HCT116 (cell line): ENCODE measurements at regions not wholly inside any gene's neighbourhood (a gene's known extent, or its start where the extent isn't known, plus 50 kb on each side); places are given as distances from the start of the nearest gene placed in this dataset.

Experiments
- ATAC-seq: fragments of 200-7000 bp; cut with Tn5 transposase; 2 replicates; pipeline ENCODE4 v1.9.1; 2020; ENCODE audit warnings: mild to moderate bottlenecking, moderate library complexity
- BruUV-seq: library from RNA; stranded (reverse); fragments of 400-500 nt; replicated peaks from 2 replicates; lab custom pipeline; 2021; lab: Mats Ljungman, UMichigan
- CTCF ChIA-PET: fragments of 300-600 bp; sonication (Branson Sonifier 250); formaldehyde crosslinking; loops from one replicate; lab custom pipeline; 2021; ENCODE audit warnings: antibody characterized with exemption; lab: Charles Lee
- POLR2A ChIA-PET: fragments of 300-600, 350-600 bp; sonication (Branson Sonifier 250); formaldehyde crosslinking; loops from one replicate; lab custom pipeline; 2021; ENCODE audit warnings: antibody characterized with exemption; lab: Charles Lee
- RAD21 ChIA-PET, 2 experiments: fragments of 300-600 bp; sonication (Branson Sonifier 250); formaldehyde crosslinking; loops; one replicate each; lab custom pipeline; 2023; ENCODE audit warnings: low total read pairs in 2 of 2; ENCODE audit not compliant: uncharacterized antibody in 2 of 2, unreplicated experiment in 2 of 2, low non-redundant PET in 1 of 2; lab: Charles Lee
- DNase-seq: peaks from one replicate; pipeline ENCODE4 v3.0.0-alpha.2; 2010; ENCODE audit warnings: low read depth, low spot score
- H2AFZ ChIP-seq: fragments of 200-600 bp; shearing (Covaris generic), sonication (generic); 2 replicates; pipeline ENCODE4 v1.6.1; 2017; ENCODE audit warnings: low read depth, mixed run types, mixed read lengths, antibody characterized with exemption, low read length; ENCODE audit not compliant: poor library complexity, severe bottlenecking
- H3K27ac ChIP-seq: 2 replicates; pipeline ENCODE4 v1.5.1; 2012; ENCODE audit warnings: low read depth, low read length
- H3K27me3 ChIP-seq: fragments of 200-600 bp; sonication (generic); 2 replicates; pipeline ENCODE4 v1.6.1; 2016; ENCODE audit warnings: mixed run types, low read length, mixed read lengths; ENCODE audit not compliant: insufficient read depth
- H3K36me3 ChIP-seq, 2 experiments: fragments of 200-500 bp in 1 of 2; fragments of 200-600 bp in 1 of 2; sonication (Bioruptor generic) in 1 of 2; sonication (generic) in 1 of 2; 2 replicates each; pipeline versions ENCODE4 v1.5.1 to v1.6.1; 2014 to 2016; ENCODE audit warnings: low read length in 2 of 2, inconsistent platforms in 1 of 2, mixed read lengths in 1 of 2, mixed run types in 1 of 2; ENCODE audit not compliant: insufficient read depth in 2 of 2, control insufficient read depth in 1 of 2
- H3K4me1 ChIP-seq, 2 experiments: fragments of 200-600 bp in 1 of 2; sonication (generic) in 1 of 2; 2 replicates each; pipeline versions ENCODE4 v1.5.1 to v1.6.1; 2012 to 2017; ENCODE audit warnings: low read length in 2 of 2, inconsistent platforms in 1 of 2, mild to moderate bottlenecking in 1 of 2, mixed read lengths in 1 of 2, mixed run types in 1 of 2, moderate library complexity in 1 of 2; ENCODE audit not compliant: insufficient read depth in 2 of 2, control insufficient read depth in 1 of 2
- H3K4me2 ChIP-seq: fragments of 200-600 bp; sonication (generic); 2 replicates; pipeline ENCODE4 v1.6.1; 2017; ENCODE audit warnings: mixed run types, low read length, mixed read lengths
- H3K4me3 ChIP-seq, 2 experiments: fragments of 200-600 bp in 1 of 2; sonication (generic) in 1 of 2; replicated peaks in 1 of 2; 2 replicates each; pipeline ENCODE4 v1.5.1; 2011 to 2016; ENCODE audit warnings: low read length in 2 of 2, control low read depth in 1 of 2, low read depth in 1 of 2, mild to moderate bottlenecking in 1 of 2, mixed read lengths in 1 of 2, mixed run types in 1 of 2
- H3K79me2 ChIP-seq: fragments of 200-600 bp; sonication (generic); 2 replicates; pipeline ENCODE4 v1.6.1; 2017; ENCODE audit warnings: mild to moderate bottlenecking, mixed run types, low read length, moderate library complexity, mixed read lengths; ENCODE audit not compliant: insufficient read depth
- H3K9ac ChIP-seq: fragments of 200-600 bp; sonication (generic); 2 replicates; pipeline ENCODE4 v1.6.1; 2016; ENCODE audit warnings: low read length, mixed read lengths
- H3K9me2 ChIP-seq: fragments of 200-600 bp; sonication (generic), shearing (Covaris generic); 2 replicates; pipeline ENCODE4 v1.6.1; 2017; ENCODE audit warnings: mixed run types, mild to moderate bottlenecking, moderate library complexity; ENCODE audit not compliant: insufficient read depth
- H3K9me3 ChIP-seq, 2 experiments: fragments of 200-500 bp in 1 of 2; fragments of 200-600 bp in 1 of 2; sonication (Bioruptor generic) in 1 of 2; sonication (generic) in 1 of 2; 2 replicates each; pipeline ENCODE4 v1.6.1; 2014 to 2017; ENCODE audit warnings: low read length in 2 of 2, mixed read lengths in 2 of 2, inconsistent platforms in 1 of 2, low read depth in 1 of 2, mild to moderate bottlenecking in 1 of 2, mixed run types in 1 of 2, moderate library complexity in 1 of 2; ENCODE audit not compliant: control insufficient read depth in 1 of 2, insufficient read depth in 1 of 2
- H4K20me1 ChIP-seq: fragments of 200-600 bp; sonication (generic), shearing (Covaris generic); 2 replicates; pipeline ENCODE4 v1.6.1; 2017; ENCODE audit warnings: mixed run types, mild to moderate bottlenecking, moderate library complexity; ENCODE audit not compliant: insufficient read depth
- CEBPB ChIP-seq: IDR thresholded peaks from 2 replicates; pipeline ENCODE4 v1.6.1; 2012; ENCODE audit warnings: low read depth
- EZH2phosphoT487 ChIP-seq: fragments of 200-600 bp; IDR thresholded peaks from 2 replicates; pipeline ENCODE4 v1.6.1; 2018; ENCODE audit warnings: antibody characterized with exemption, borderline replicate concordance
- JUND ChIP-seq: IDR thresholded peaks from 2 replicates; pipeline ENCODE4 v1.6.1; 2012
- POLR2A ChIP-seq: IDR thresholded peaks from 2 replicates; pipeline ENCODE4 v1.7.0; 2011; ENCODE audit warnings: borderline replicate concordance; ENCODE audit not compliant: insufficient read depth, insufficient read length; ENCODE audit errors: extremely low read depth
- RAD21 ChIP-seq: IDR thresholded peaks from 2 replicates; pipeline ENCODE4 v1.6.1; 2012; ENCODE audit warnings: low read depth, mild to moderate bottlenecking
- TCF7L2 ChIP-seq: IDR thresholded peaks from 2 replicates; pipeline ENCODE4 v1.7.0; 2011; ENCODE audit warnings: borderline replicate concordance, inconsistent platforms; ENCODE audit not compliant: insufficient read depth, insufficient read length; ENCODE audit errors: extremely low read depth
- YY1 ChIP-seq: IDR thresholded peaks from 2 replicates; pipeline ENCODE4 v1.6.1; 2011; ENCODE audit warnings: low read length, low read depth, moderate library complexity, mild to moderate bottlenecking; ENCODE audit not compliant: insufficient replicate concordance; ENCODE audit errors: extremely low read depth
- ZNF274 ChIP-seq: fragments of 200-500 bp; sonication (Bioruptor generic); IDR thresholded peaks from 2 replicates; pipeline ENCODE4 v1.6.1; 2014; ENCODE audit warnings: mild to moderate bottlenecking, low read depth, low read length, inconsistent platforms
- intact Hi-C: fragments of 100-400 bp; cut with micrococcal nuclease; formaldehyde crosslinking; loops from 2 replicates; pipeline ENCODE4 v1.10.0; 2022
- TF ChIP-seq, protein P1 (sequence below): IDR thresholded peaks from 2 replicates; pipeline ENCODE4 v1.6.1; 2012
- TF ChIP-seq, protein P2 (sequence below): IDR thresholded peaks from 2 replicates; pipeline ENCODE4 v1.6.1; 2012
- TF ChIP-seq, protein P3 (sequence below), 3 experiments: fragments of 200-600 bp in 1 of 3; sonication (generic) in 1 of 3; IDR thresholded peaks in 2 of 3; conservative IDR thresholded peaks in 1 of 3; 2 replicates each; pipeline ENCODE4 v1.5.1; 2012 to 2017; ENCODE audit warnings: low read depth in 2 of 3, low read length in 2 of 3, antibody characterized with exemption in 1 of 3, borderline replicate concordance in 1 of 3, control low read depth in 1 of 3, mild to moderate bottlenecking in 1 of 3, mixed read lengths in 1 of 3, mixed run types in 1 of 3, moderate library complexity in 1 of 3; ENCODE audit not compliant: insufficient read depth in 1 of 3

DNA sequence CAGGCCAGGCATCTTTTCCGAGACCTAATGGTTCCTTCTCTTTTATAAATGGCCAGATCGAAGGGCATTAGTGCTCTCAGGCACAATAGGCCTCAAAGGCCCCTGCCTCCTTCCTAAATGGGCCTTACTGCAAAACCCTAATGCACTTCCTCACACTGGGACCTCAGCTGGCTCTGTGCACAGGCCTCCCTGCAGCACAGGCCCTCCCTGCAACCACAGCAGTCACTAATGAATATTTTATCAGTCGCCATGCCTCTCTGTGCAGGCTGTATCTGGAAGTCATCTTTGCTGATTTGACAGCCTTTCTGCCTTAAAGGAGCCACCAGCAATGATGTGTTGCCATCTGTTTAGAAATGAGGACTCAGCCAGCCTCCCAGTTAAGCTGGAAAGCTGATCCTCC, 54.9 kb upstream of the SDK1 start:
- CTCF ChIA-PET = no interaction called here

DNA sequence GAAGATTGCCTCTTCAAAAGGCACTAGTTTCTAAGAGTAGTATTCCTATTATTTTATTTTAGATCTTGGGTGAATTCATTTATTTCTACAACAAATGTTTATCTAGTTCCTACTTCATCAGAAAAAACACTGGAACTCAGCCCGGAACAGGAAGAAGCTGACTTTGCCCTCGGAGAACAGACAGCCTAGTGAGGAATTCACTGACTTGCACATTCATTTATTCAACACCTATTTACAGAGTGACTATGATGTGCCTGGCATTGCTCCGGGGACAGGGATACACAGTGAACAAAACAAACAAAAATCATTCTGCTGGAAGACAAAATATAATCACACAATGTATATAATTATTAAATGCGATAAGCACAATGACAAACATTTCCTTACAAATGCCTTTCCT, 54.4 kb upstream of the SDK1 start:
- H3K9ac ChIP-seq = no peak overlapping the region
- H2AFZ ChIP-seq = no peak overlapping the region
- RAD21 ChIA-PET = no interaction called here
- no peaks in the 10 kb centered on the region for H3K27me3 ChIP-seq
- TF ChIP-seq EZH2phosphoT487 (no peak), JUND (no peak), POLR2A (no peak), TCF7L2 (no peak), YY1 (no peak), RAD21 (no peak)
- TF ChIP-seq, protein P1, sequence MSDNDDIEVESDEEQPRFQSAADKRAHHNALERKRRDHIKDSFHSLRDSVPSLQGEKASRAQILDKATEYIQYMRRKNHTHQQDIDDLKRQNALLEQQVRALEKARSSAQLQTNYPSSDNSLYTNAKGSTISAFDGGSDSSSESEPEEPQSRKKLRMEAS = no peak
- TF ChIP-seq, protein P2, sequence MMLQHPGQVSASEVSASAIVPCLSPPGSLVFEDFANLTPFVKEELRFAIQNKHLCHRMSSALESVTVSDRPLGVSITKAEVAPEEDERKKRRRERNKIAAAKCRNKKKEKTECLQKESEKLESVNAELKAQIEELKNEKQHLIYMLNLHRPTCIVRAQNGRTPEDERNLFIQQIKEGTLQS = no peak
- no peaks in the 10 kb centered on the region for H3K79me2 ChIP-seq
- POLR2A ChIA-PET = no interaction called here
- no peak overlapping the region for H3K4me3 ChIP-seq
- H3K27ac ChIP-seq = no peak overlapping the region
- H3K9me2 ChIP-seq = no peaks in the 10 kb centered on the region
- H3K9me3 ChIP-seq = peaks cover 0 to 3% of the 10 kb centered on the region in 2 experiments; a peak in 1 of 4 replicates
- ATAC-seq (no peak), DNase-seq (no peak)
- H4K20me1 ChIP-seq = no peaks in the 10 kb centered on the region
- no TSS peak for BruUV-seq
- no peaks in the 10 kb centered on the region for H3K36me3 ChIP-seq
- H3K4me1 ChIP-seq = peaks cover 20 to 22% of the 10 kb centered on the region in 2 experiments
- intact Hi-C loops = no loop called here
- no peak overlapping the region for H3K4me2 ChIP-seq
- CTCF ChIA-PET = no interaction called here

More for the DNA sequence above, 54.9 kb upstream of the SDK1 start:
- H3K9ac ChIP-seq = no peak overlapping the region
- peaks cover 0 to 3% of the 10 kb centered on the region in 2 experiments; a peak in 1 of 4 replicates for H3K9me3 ChIP-seq
- H3K79me2 ChIP-seq = no peaks in the 10 kb centered on the region
- no peak overlapping the region for H3K4me2 ChIP-seq
- no peak for ATAC-seq
- H3K4me3 ChIP-seq = no peak overlapping the region
- no peak for TF ChIP-seq ZNF274
- TF ChIP-seq, protein P3, sequence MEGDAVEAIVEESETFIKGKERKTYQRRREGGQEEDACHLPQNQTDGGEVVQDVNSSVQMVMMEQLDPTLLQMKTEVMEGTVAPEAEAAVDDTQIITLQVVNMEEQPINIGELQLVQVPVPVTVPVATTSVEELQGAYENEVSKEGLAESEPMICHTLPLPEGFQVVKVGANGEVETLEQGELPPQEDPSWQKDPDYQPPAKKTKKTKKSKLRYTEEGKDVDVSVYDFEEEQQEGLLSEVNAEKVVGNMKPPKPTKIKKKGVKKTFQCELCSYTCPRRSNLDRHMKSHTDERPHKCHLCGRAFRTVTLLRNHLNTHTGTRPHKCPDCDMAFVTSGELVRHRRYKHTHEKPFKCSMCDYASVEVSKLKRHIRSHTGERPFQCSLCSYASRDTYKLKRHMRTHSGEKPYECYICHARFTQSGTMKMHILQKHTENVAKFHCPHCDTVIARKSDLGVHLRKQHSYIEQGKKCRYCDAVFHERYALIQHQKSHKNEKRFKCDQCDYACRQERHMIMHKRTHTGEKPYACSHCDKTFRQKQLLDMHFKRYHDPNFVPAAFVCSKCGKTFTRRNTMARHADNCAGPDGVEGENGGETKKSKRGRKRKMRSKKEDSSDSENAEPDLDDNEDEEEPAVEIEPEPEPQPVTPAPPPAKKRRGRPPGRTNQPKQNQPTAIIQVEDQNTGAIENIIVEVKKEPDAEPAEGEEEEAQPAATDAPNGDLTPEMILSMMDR (IDR thresholded peaks at IDR 0.05 in 2 of 3, conservative IDR thresholded peaks at IDR 0.05 in 1 of 3; ENCODE audit: borderline replicate concordance in 1 of 3, insufficient read depth in 1 of 3, low read depth in 2 of 3, low read length in 2 of 3) = no peak
- TF ChIP-seq CEBPB = no peak
- H3K27me3 ChIP-seq = no peaks in the 10 kb centered on the region
- ChIA-PET POLR2A (no interaction called here), RAD21 (no interaction called here)
- H3K4me1 ChIP-seq = peaks cover 20 to 22% of the 10 kb centered on the region in 2 experiments
- no peaks in the 10 kb centered on the region for H3K36me3 ChIP-seq
- H3K9me2 ChIP-seq = no peaks in the 10 kb centered on the region
- no peaks in the 10 kb centered on the region for H4K20me1 ChIP-seq
- H3K27ac ChIP-seq = no peak overlapping the region
- intact Hi-C loops = no loop called here
- no peak overlapping the region for H2AFZ ChIP-seq
- no TSS peak for BruUV-seq
- DNase-seq = no peak
